NCI-H2196 (cell line): ENCODE measurements at regions not wholly inside any gene's neighbourhood (a gene's known extent, or its start where the extent isn't known, plus 50 kb on each side); places are given as distances from the start of the nearest gene placed in this dataset.

ENCODE experiments used
- DNase-seq: peaks from one replicate; lab custom pipeline; 2025; ENCODE audit not compliant: unreplicated experiment; lab: John Stamatoyannopoulos, UW

GRCh38 chr12:53836119-53836655 lies 84.4 kb upstream of the CISTR start:
- DNase-seq = no peak

GRCh38 chr12:53838978-53839377 lies 87.2 kb upstream of the CISTR start:
- no peak for DNase-seq

GRCh38 chr12:53840316-53840715 lies 88.5 kb upstream of the CISTR start:
- no peak for DNase-seq

GRCh38 chr12:53842686-53843085 lies 90.9 kb upstream of the CISTR start:
- no peak for DNase-seq

- no peak for DNase-seq
Observed at GRCh38 chr12:53843545-53843944, 91.8 kb upstream of the CISTR start.

- DNase-seq = peak; percentile 13
Observed at GRCh38 chr12:53844994-53845844, 93.4 kb upstream of the HOXC13 start.

- no peak for DNase-seq
Observed at GRCh38 chr12:53845932-53846331, 92.7 kb upstream of the HOXC13 start.

GRCh38 chr12:53849113-53849512 lies 89.5 kb upstream of the HOXC13 start:
- no peak for DNase-seq

- no peak for DNase-seq
Observed at GRCh38 chr12:53849656-53850055, 89.0 kb upstream of the HOXC13 start.

GRCh38 chr12:53852061-53852460 lies 86.6 kb upstream of the HOXC13 start:
- no peak for DNase-seq

- DNase-seq = no peak
Observed at GRCh38 chr12:53852992-53853391, 85.6 kb upstream of the HOXC13 start.

GRCh38 chr12:53854701-53855316 lies 83.8 kb upstream of the HOXC13 start:
- DNase-seq = no peak

- no peak for DNase-seq
Observed at GRCh38 chr12:53856132-53856531, 82.5 kb upstream of the HOXC13 start.

GRCh38 chr12:53857666-53858065 lies 81.0 kb upstream of the HOXC13 start:
- DNase-seq = no peak

- DNase-seq = no peak
Observed at GRCh38 chr12:53860426-53861345, 77.9 kb upstream of the HOXC13 start.

GRCh38 chr12:53862206-53862605 lies 76.4 kb upstream of the HOXC13 start:
- no peak for DNase-seq

- no peak for DNase-seq
Observed at GRCh38 chr12:53862831-53863230, 75.8 kb upstream of the HOXC13 start.

- DNase-seq = no peak
Observed at GRCh38 chr12:53866727-53867126, 71.9 kb upstream of the HOXC13 start.

- DNase-seq = no peak
Observed at GRCh38 chr12:53867216-53868012, 71.2 kb upstream of the HOXC13 start.

GRCh38 chr12:53868511-53868986 lies 70.1 kb upstream of the HOXC13 start:
- DNase-seq = no peak
